ENCODE measurements at regions not wholly inside any gene's neighbourhood (a gene's known extent, or its start where the extent isn't known, plus 50 kb on each side); places are given as distances from the start of the nearest gene placed in this dataset.

- no peak for TF ChIP-seq PRDM4 (tag by site-specific recombination; IDR thresholded peaks at IDR 0.05)
- no peak for TF ChIP-seq ZNF19 (tag by site-specific recombination; IDR thresholded peaks at IDR 0.05; ENCODE audit: low read depth)
- TF ChIP-seq, protein P1, sequence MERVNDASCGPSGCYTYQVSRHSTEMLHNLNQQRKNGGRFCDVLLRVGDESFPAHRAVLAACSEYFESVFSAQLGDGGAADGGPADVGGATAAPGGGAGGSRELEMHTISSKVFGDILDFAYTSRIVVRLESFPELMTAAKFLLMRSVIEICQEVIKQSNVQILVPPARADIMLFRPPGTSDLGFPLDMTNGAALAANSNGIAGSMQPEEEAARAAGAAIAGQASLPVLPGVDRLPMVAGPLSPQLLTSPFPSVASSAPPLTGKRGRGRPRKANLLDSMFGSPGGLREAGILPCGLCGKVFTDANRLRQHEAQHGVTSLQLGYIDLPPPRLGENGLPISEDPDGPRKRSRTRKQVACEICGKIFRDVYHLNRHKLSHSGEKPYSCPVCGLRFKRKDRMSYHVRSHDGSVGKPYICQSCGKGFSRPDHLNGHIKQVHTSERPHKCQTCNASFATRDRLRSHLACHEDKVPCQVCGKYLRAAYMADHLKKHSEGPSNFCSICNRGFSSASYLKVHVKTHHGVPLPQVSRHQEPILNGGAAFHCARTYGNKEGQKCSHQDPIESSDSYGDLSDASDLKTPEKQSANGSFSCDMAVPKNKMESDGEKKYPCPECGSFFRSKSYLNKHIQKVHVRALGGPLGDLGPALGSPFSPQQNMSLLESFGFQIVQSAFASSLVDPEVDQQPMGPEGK (tag by site-specific recombination; IDR thresholded peaks at IDR 0.05), result no peak
- no peak for TF ChIP-seq TCF7L2 (IDR thresholded peaks at IDR 0.05; ENCODE audit: borderline replicate concordance, low read depth, low read length)
Measured at GRCh38 chr12:60393093-60393492, 797.3 kb downstream of the SLC16A7 start.

All from HEK293 (cell line).